Adrenal gland (tissue), 9 donors: ENCODE measurements at regions not wholly inside any gene's neighbourhood (a gene's known extent, or its start where the extent isn't known, plus 50 kb on each side); places are given as distances from the start of the nearest gene placed in this dataset.

Experiments
- DNase-seq, 7 donors: peaks; one replicate each; pipeline ENCODE4 v3.0.0-alpha.2; 2019 to 2020
- H3K27ac ChIP-seq, 5 donors: fragments of 200-600 bp; sonication (generic) in 4 of 5; 1 replicate in 3 of 5; 2 replicates in 2 of 5; pipeline versions ENCODE4 v1.5.1 to v1.8.0; 2016 to 2020; ENCODE audit warnings: mild to moderate bottlenecking in 1 of 5
- H3K27me3 ChIP-seq: fragments of 200-600 bp; 2 replicates; pipeline ENCODE4 v1.8.0; 2021
- H3K36me3 ChIP-seq, 2 donors: fragments of 200-600 bp; replicated peaks in 1 of 2; 1 replicate in 1 of 2; 2 replicates in 1 of 2; pipeline versions ENCODE4 v1.5.1 to v1.8.0; 2018 to 2022
- H3K4me1 ChIP-seq, 2 donors: fragments of 200-600 bp; replicated peaks in 1 of 2; 1 replicate in 1 of 2; 2 replicates in 1 of 2; pipeline versions ENCODE4 v1.5.1 to v1.8.0; 2018 to 2021
- H3K4me3 ChIP-seq, 4 donors: fragments of 200-600 bp; sonication (generic) in 3 of 4; one replicate each; pipeline ENCODE4 v1.5.1; 2016 to 2018
- H3K9me3 ChIP-seq, 3 donors: fragments of 200-600 bp; sonication (generic) in 1 of 3; replicated peaks in 1 of 3; 1 replicate in 2 of 3; 2 replicates in 1 of 3; pipeline versions ENCODE4 v1.5.1 to v1.8.0; 2016 to 2021
- POLR2A ChIP-seq, 2 donors: fragments of 450-650 bp; IDR thresholded peaks; one replicate each; pipeline ENCODE4 v1.6.1; 2017; ENCODE audit warnings: antibody characterized with exemption in 2 of 2, mild to moderate bottlenecking in 2 of 2, moderate library complexity in 1 of 2
- WGBS, 4 donors: extraction: QIAGEN DNeasy Blood & Tissue Kit in 2 of 4; methylation state at CpG; one replicate each; pipeline versions ENCODE4 v1.1.5 to v1.1.7; 2013 to 2017; 5-methylcytosine and 5-hydroxymethylcytosine counted together
- intact Hi-C, 2 donors: fragments of 100-400 bp; cut with DNase I; formaldehyde crosslinking; loops; one replicate each; pipeline versions ENCODE4 v1.14.1 to v1.15.0; 2022 to 2023
- TF ChIP-seq, protein P1 (sequence below), 6 experiments: fragments of 450-650 bp in 4 of 6; fragments of 200-600 bp in 2 of 6; sonication (generic) in 1 of 6; IDR thresholded peaks; 1 replicate in 5 of 6; 2 replicates in 1 of 6; pipeline versions ENCODE4 v1.5.1 to v1.8.0; 2016 to 2021; ENCODE audit warnings: antibody characterized with exemption in 6 of 6, mild to moderate bottlenecking in 2 of 6, moderate library complexity in 1 of 6
- donor health status: healthy with polysubstance abuse.
- donor health status: Bipolar disorder and iron deficiency.
- donor health status: DM: yes; HTN: yes; CAD: no.
- donor health status: DM: no; HTN: no; CAD: no.
- donor health status: DM: no; HTN: no; CAD: no.

GRCh38 chr12:67424784-67425183 lies 155.6 kb downstream of the CAND1 start:
- H3K27ac ChIP-seq: no peak overlapping the region
- H3K36me3 ChIP-seq: no peaks in the 10 kb centered on the region
- intact Hi-C loops: no loop called here
- TF ChIP-seq POLR2A (IDR thresholded peaks at IDR 0.05): no peak
- TF ChIP-seq, protein P1, sequence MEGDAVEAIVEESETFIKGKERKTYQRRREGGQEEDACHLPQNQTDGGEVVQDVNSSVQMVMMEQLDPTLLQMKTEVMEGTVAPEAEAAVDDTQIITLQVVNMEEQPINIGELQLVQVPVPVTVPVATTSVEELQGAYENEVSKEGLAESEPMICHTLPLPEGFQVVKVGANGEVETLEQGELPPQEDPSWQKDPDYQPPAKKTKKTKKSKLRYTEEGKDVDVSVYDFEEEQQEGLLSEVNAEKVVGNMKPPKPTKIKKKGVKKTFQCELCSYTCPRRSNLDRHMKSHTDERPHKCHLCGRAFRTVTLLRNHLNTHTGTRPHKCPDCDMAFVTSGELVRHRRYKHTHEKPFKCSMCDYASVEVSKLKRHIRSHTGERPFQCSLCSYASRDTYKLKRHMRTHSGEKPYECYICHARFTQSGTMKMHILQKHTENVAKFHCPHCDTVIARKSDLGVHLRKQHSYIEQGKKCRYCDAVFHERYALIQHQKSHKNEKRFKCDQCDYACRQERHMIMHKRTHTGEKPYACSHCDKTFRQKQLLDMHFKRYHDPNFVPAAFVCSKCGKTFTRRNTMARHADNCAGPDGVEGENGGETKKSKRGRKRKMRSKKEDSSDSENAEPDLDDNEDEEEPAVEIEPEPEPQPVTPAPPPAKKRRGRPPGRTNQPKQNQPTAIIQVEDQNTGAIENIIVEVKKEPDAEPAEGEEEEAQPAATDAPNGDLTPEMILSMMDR (IDR thresholded peaks at IDR 0.05): no peak
- DNase-seq: no peak
- no peaks in the 10 kb centered on the region for H3K9me3 ChIP-seq
- 88 to 100% (median 93%) methylated on average over 1 of the region's 1 CpG for WGBS, 4 donors
- H3K4me1 ChIP-seq: peaks cover 0 to 11% of the 10 kb centered on the region in 2 donors
- no peaks in the 10 kb centered on the region for H3K27me3 ChIP-seq
- H3K4me3 ChIP-seq: no peak overlapping the region

DNA sequence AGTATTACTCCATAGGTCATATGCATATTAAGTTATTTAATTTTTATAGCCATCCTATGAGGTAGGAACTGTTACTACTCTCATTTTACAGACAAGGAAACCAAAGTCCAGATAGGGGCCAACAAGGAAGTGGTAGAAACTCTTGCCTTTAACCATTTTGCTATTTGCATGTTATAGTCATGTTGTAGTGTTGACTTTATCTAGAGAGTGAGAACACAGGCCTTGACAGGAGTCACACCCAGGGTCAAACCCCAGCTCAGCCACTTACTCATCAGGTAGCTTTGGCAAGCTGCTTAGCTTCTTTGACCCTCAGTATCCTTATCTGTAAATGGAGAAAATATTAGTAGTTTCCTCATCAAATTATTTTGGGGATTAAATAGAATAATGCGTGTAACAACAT lies 156.2 kb downstream of the CAND1 start:
- no peaks in the 10 kb centered on the region for H3K36me3 ChIP-seq
- H3K27ac ChIP-seq: no peak overlapping the region
- H3K4me1 ChIP-seq: peaks cover 0 to 11% of the 10 kb centered on the region in 2 donors
- H3K4me3 ChIP-seq: no peak overlapping the region
- WGBS, 4 donors: 45 to 68% (median 59%) methylated on average over 1 of the region's 1 CpG
- intact Hi-C loops: no loop called here
- no peaks in the 10 kb centered on the region for H3K9me3 ChIP-seq
- TF ChIP-seq, protein P1 (IDR thresholded peaks at IDR 0.05): no peak
- no peak for TF ChIP-seq POLR2A (IDR thresholded peaks at IDR 0.05)
- DNase-seq: peak in 5 of 7 donors; percentile 26 to 58 (median 33)
- no peaks in the 10 kb centered on the region for H3K27me3 ChIP-seq

DNA sequence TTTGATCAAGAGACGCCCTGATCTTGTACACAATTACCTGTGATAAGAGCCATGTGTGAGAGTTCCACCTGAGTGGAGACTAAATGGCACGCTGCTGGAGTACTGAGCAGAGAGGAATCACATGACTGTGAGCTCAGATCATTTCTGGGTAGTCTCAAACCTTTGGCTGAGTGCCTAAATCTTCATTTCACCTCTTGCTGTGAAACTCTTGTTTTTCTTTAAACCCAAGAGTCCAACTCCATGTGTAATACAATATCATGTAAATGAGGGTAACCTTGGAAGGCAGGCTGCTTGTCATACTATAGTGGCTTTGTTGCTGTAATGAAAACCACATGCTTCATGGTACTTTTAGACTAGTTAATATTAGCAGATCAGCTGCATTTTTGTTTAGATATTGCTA lies 156.9 kb downstream of the CAND1 start:
- Histone ChIP-seq H3K4me1 (peaks cover 0 to 11% of the 10 kb centered on the region in 2 donors), H3K36me3 (no peaks in the 10 kb centered on the region), H3K27me3 (no peaks in the 10 kb centered on the region), H3K9me3 (no peaks in the 10 kb centered on the region), H3K27ac (no peak overlapping the region), H3K4me3 (no peak overlapping the region)
- peak in 5 of 7 donors; percentile 20 to 38 (median 24) for DNase-seq
- intact Hi-C loops: no loop called here
- TF ChIP-seq, protein P1 (IDR thresholded peaks at IDR 0.05): no peak
- no peak for TF ChIP-seq POLR2A (IDR thresholded peaks at IDR 0.05)
- WGBS, 4 donors: 74 to 81% (median 76%) methylated on average over 2 of the region's 2 CpGs

DNA sequence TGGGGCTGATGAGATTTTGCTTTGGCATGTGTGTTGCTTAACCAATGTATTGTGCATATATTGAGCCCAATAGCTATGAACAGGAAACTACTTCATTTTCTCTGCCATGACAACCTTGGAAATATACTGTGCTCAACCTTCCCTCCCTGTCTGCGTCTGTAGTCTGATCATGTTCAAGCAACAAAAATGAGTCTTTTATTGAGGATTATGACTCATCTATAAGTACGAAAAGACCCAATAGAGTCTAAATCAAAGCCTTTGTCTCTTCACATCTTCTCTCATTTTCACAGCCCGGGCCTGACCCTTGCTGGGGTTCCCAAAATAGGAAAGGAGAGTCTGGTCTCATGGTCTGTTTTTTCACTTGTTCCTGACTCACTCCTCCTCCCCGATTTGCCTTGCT lies 158.2 kb downstream of the CAND1 start:
- Histone ChIP-seq H3K4me3 (no peak overlapping the region), H3K27ac (no peak overlapping the region), H3K9me3 (no peaks in the 10 kb centered on the region), H3K4me1 (peaks cover 0 to 16% of the 10 kb centered on the region in 2 donors), H3K27me3 (no peaks in the 10 kb centered on the region), H3K36me3 (no peaks in the 10 kb centered on the region)
- TF ChIP-seq, protein P1 (IDR thresholded peaks at IDR 0.05): no peak
- no peak for TF ChIP-seq POLR2A (IDR thresholded peaks at IDR 0.05)
- intact Hi-C loops: no loop called here
- 89 to 90% (median 90%) methylated on average over 4 of the region's 4 CpGs for WGBS, 4 donors
- no peak for DNase-seq
